ENCODE measurements at regions not wholly inside any gene's neighbourhood (a gene's known extent, or its start where the extent isn't known, plus 50 kb on each side); places are given as distances from the start of the nearest gene placed in this dataset.

GRCh38 chr1:88530246-88530645 lies 153.8 kb upstream of the PKN2 start:
- H3K9me3 ChIP-seq: no peaks in the 10 kb centered on the region
- no peaks in the 10 kb centered on the region for H3K4me1 ChIP-seq
- H3K27ac ChIP-seq: no peak overlapping the region
- no peaks in the 10 kb centered on the region for H3K27me3 ChIP-seq
- no peaks in the 10 kb centered on the region for H3K36me3 ChIP-seq
- DNase-seq (ENCODE audit: extremely low spot score in 2 of 2): no peak
- TF ChIP-seq POLR2A (IDR thresholded peaks at IDR 0.05) (no peak), POLR2AphosphoS5 (IDR thresholded peaks at IDR 0.05; ENCODE audit: insufficient read depth in 1 of 2, low read depth in 1 of 2) (no peak)
- TF ChIP-seq, protein P1, sequence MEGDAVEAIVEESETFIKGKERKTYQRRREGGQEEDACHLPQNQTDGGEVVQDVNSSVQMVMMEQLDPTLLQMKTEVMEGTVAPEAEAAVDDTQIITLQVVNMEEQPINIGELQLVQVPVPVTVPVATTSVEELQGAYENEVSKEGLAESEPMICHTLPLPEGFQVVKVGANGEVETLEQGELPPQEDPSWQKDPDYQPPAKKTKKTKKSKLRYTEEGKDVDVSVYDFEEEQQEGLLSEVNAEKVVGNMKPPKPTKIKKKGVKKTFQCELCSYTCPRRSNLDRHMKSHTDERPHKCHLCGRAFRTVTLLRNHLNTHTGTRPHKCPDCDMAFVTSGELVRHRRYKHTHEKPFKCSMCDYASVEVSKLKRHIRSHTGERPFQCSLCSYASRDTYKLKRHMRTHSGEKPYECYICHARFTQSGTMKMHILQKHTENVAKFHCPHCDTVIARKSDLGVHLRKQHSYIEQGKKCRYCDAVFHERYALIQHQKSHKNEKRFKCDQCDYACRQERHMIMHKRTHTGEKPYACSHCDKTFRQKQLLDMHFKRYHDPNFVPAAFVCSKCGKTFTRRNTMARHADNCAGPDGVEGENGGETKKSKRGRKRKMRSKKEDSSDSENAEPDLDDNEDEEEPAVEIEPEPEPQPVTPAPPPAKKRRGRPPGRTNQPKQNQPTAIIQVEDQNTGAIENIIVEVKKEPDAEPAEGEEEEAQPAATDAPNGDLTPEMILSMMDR (IDR thresholded peaks at IDR 0.05): no peak
- intact Hi-C loops (cut with DNase I): no loop called here
- no peak overlapping the region for H3K4me3 ChIP-seq

- intact Hi-C loops (cut with DNase I): no loop called here
- no peak for TF ChIP-seq POLR2A (IDR thresholded peaks at IDR 0.05)
- TF ChIP-seq, protein P1 (IDR thresholded peaks at IDR 0.05): no peak
- no peak for TF ChIP-seq POLR2AphosphoS5 (IDR thresholded peaks at IDR 0.05; ENCODE audit: insufficient read depth in 1 of 2, low read depth in 1 of 2)
These were observed 146.3 kb upstream of the PKN2 start for GRCh38 chr1:88537787-88538186.

GRCh38 chr1:88538222-88538899 lies 145.7 kb upstream of the PKN2 start:
- intact Hi-C loops (cut with DNase I): no loop called here
- H3K27ac ChIP-seq: no peak overlapping the region
- no peaks in the 10 kb centered on the region for H3K4me1 ChIP-seq
- H3K27me3 ChIP-seq: no peaks in the 10 kb centered on the region
- no peak overlapping the region for H3K4me3 ChIP-seq
- TF ChIP-seq, protein P1 (IDR thresholded peaks at IDR 0.05): no peak
- TF ChIP-seq POLR2AphosphoS5 (IDR thresholded peaks at IDR 0.05; ENCODE audit: insufficient read depth in 1 of 2, low read depth in 1 of 2) (no peak), POLR2A (IDR thresholded peaks at IDR 0.05) (no peak)
- H3K9me3 ChIP-seq: no peaks in the 10 kb centered on the region
- H3K36me3 ChIP-seq: no peaks in the 10 kb centered on the region
- no peak for DNase-seq (ENCODE audit: extremely low spot score in 2 of 2)

More at GRCh38 chr1:88537787-88538186, 146.3 kb upstream of the PKN2 start:
- no peak overlapping the region for H3K27ac ChIP-seq
- no peak for DNase-seq (ENCODE audit: extremely low spot score in 2 of 2)
- H3K27me3 ChIP-seq: no peaks in the 10 kb centered on the region
- H3K9me3 ChIP-seq: no peaks in the 10 kb centered on the region
- no peak overlapping the region for H3K4me3 ChIP-seq
- no peaks in the 10 kb centered on the region for H3K36me3 ChIP-seq
- no peaks in the 10 kb centered on the region for H3K4me1 ChIP-seq

DNA sequence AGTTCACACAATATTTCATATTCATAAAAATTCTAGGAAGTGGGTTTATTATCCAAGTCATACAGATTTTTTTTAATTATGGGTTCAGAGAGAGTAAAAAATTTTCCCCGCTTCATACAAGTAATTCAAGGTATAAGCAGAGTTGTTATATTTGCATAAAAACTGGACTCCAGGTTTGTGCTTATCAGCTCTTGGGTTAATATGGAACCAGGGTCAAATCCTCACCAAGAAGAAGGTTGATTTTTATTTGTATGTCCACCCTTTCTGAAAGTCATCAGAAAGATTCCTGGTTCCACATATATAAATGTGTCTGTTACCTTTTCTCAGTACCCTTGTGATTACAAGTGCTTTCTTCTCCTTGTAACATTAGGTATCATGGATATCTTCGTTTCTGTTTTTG lies 143.8 kb upstream of the PKN2 start:
- H3K27me3 ChIP-seq: no peaks in the 10 kb centered on the region
- H3K4me1 ChIP-seq: no peaks in the 10 kb centered on the region
- no peak for DNase-seq (ENCODE audit: extremely low spot score in 2 of 2)
- no peak overlapping the region for H3K4me3 ChIP-seq
- intact Hi-C loops (cut with DNase I): no loop called here
- TF ChIP-seq POLR2AphosphoS5 (IDR thresholded peaks at IDR 0.05; ENCODE audit: insufficient read depth in 1 of 2, low read depth in 1 of 2): no peak
- TF ChIP-seq, protein P1 (IDR thresholded peaks at IDR 0.05): no peak
- no peak for TF ChIP-seq POLR2A (IDR thresholded peaks at IDR 0.05)
- no peaks in the 10 kb centered on the region for H3K36me3 ChIP-seq
- H3K27ac ChIP-seq: no peak overlapping the region
- no peaks in the 10 kb centered on the region for H3K9me3 ChIP-seq

- no peaks in the 10 kb centered on the region for H3K27me3 ChIP-seq
- intact Hi-C loops (cut with DNase I): no loop called here
- no peaks in the 10 kb centered on the region for H3K36me3 ChIP-seq
- DNase-seq (ENCODE audit: extremely low spot score in 2 of 2): no peak
- no peak overlapping the region for H3K4me3 ChIP-seq
- H3K4me1 ChIP-seq: no peaks in the 10 kb centered on the region
- no peak overlapping the region for H3K27ac ChIP-seq
- TF ChIP-seq POLR2AphosphoS5 (IDR thresholded peaks at IDR 0.05; ENCODE audit: insufficient read depth in 1 of 2, low read depth in 1 of 2) (no peak), POLR2A (IDR thresholded peaks at IDR 0.05) (no peak)
- TF ChIP-seq, protein P1 (IDR thresholded peaks at IDR 0.05): no peak
- H3K9me3 ChIP-seq: no peaks in the 10 kb centered on the region
These were observed 142.5 kb upstream of the PKN2 start for GRCh38 chr1:88541596-88541995.
